BJ (cell line): ENCODE measurements at regions not wholly inside any gene's neighbourhood (a gene's known extent, or its start where the extent isn't known, plus 50 kb on each side); places are given as distances from the start of the nearest gene placed in this dataset.

Source experiments
- CTCF ChIA-PET: fragments of 350-600 bp; formaldehyde crosslinking; extraction: SDS; loops from one replicate; lab custom pipeline; 2021; ENCODE audit warnings: antibody characterized with exemption, inconsistent platforms; lab: Yijun Ruan, JAX
- POLR2A ChIA-PET: fragments of 300-600 bp; sonication (Branson Sonifier 250); formaldehyde crosslinking; extraction: SDS; loops from one replicate; lab custom pipeline; 2021; ENCODE audit warnings: antibody characterized with exemption; lab: Charles Lee
- DNase-seq: peaks from one replicate; pipeline ENCODE4 v3.0.0-alpha.2; 2011; ENCODE audit warnings: low read depth
- H3K27me3 ChIP-seq: 2 replicates; pipeline ENCODE4 v1.6.0; 2011; ENCODE audit warnings: low read length; ENCODE audit not compliant: control insufficient read depth, insufficient read depth
- H3K36me3 ChIP-seq: 2 replicates; pipeline ENCODE4 v1.5.1; 2011; ENCODE audit warnings: low read length; ENCODE audit not compliant: control insufficient read depth, insufficient read depth
- H3K4me3 ChIP-seq: 2 replicates; pipeline ENCODE4 v1.5.1; 2011; ENCODE audit warnings: low read depth, mild to moderate bottlenecking, control low read depth, low read length
- TF ChIP-seq, protein P1 (sequence below): IDR thresholded peaks from 2 replicates; pipeline ENCODE4 v1.5.1; 2011; ENCODE audit warnings: low read depth, mild to moderate bottlenecking, control low read depth, inconsistent platforms, low read length, moderate library complexity; ENCODE audit not compliant: insufficient read depth

DNA sequence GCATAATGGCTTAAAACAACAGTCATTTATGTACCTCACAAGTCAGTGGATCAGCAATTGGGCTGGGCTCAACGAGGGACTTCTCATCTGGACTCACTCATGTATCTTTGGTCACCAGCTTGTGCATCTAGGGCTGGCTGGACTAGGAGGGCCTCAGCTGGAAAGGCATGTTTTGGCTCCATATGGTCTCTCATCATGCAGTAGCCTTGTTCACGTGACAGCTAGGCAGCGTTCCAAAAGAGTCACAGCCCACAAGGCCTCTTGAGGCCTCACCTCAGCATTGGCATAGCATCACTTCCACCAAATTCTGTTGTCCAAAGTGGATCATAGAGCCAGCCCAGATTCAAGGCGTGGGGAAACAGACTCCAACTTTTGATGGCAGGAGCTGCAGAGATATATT is 110.1 kb downstream of the MAFB start:
- no peaks in the 10 kb centered on the region for H3K36me3 ChIP-seq
- TF ChIP-seq, protein P1, sequence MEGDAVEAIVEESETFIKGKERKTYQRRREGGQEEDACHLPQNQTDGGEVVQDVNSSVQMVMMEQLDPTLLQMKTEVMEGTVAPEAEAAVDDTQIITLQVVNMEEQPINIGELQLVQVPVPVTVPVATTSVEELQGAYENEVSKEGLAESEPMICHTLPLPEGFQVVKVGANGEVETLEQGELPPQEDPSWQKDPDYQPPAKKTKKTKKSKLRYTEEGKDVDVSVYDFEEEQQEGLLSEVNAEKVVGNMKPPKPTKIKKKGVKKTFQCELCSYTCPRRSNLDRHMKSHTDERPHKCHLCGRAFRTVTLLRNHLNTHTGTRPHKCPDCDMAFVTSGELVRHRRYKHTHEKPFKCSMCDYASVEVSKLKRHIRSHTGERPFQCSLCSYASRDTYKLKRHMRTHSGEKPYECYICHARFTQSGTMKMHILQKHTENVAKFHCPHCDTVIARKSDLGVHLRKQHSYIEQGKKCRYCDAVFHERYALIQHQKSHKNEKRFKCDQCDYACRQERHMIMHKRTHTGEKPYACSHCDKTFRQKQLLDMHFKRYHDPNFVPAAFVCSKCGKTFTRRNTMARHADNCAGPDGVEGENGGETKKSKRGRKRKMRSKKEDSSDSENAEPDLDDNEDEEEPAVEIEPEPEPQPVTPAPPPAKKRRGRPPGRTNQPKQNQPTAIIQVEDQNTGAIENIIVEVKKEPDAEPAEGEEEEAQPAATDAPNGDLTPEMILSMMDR: no peak
- no peak for DNase-seq
- H3K27me3 ChIP-seq: no peaks in the 10 kb centered on the region
- ChIA-PET CTCF (no interaction called here), POLR2A (no interaction called here)
- H3K4me3 ChIP-seq: no peak overlapping the region

GRCh38 chr20:40575851-40576250 is 113.2 kb downstream of the MAFB start:
- Histone ChIP-seq H3K4me3 (no peak overlapping the region), H3K27me3 (no peaks in the 10 kb centered on the region), H3K36me3 (no peaks in the 10 kb centered on the region)
- ChIA-PET POLR2A (no interaction called here), CTCF (no interaction called here)
- TF ChIP-seq, protein P1: no peak
- no peak for DNase-seq

- ChIA-PET POLR2A (no interaction called here), CTCF (no interaction called here)
- Histone ChIP-seq H3K36me3 (no peaks in the 10 kb centered on the region), H3K27me3 (no peaks in the 10 kb centered on the region), H3K4me3 (no peak overlapping the region)
- TF ChIP-seq, protein P1: no peak
- no peak for DNase-seq
Observed at GRCh38 chr20:40572251-40572650, 116.8 kb downstream of the MAFB start.

DNA sequence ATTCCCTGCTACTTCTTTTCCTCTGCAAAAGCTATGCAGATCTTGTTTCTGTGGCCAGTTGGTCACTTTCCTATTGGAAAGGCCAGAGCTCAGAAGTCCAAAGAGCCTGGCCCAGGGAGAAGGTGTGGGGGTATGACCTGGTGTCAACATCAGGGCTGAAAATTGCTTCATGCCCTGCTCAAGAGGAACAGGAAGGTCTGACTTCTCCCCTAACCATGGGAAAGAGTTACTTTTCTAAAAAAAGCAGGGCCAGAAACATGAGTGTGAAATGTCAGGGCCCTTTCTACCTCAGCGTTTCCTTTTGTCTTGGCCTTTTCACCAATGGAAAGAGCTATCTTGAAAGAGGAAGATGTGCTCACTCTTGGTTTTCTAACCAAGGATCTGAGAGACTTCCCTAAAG is 117.4 kb downstream of the MAFB start:
- DNase-seq: no peak
- CTCF ChIA-PET: no interaction called here
- TF ChIP-seq, protein P1: no peak
- Histone ChIP-seq H3K4me3 (no peak overlapping the region), H3K27me3 (no peaks in the 10 kb centered on the region), H3K36me3 (no peaks in the 10 kb centered on the region)
- POLR2A ChIA-PET: no interaction called here

DNA sequence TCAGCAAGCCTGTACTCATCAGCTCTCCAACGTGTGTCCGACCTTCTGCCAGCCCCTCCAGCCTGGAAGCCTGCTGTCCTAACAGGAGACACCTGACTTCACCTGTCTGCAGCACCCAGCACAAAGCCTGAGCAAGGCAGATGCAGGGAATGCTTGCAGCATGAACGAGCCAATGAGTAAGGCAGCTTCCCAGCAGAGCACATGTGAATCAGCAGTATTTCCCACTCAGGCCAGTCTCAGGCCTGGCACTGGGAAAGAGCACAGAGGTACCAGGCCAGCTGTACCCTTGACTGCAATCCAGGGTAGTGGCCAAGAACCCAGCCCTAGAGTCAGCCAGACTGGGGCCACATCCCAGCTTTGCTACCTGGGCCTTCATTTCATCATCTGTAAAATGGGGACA is 120.8 kb downstream of the MAFB start:
- H3K27me3 ChIP-seq: no peaks in the 10 kb centered on the region
- no peak overlapping the region for H3K4me3 ChIP-seq
- ChIA-PET CTCF (no interaction called here), POLR2A (no interaction called here)
- H3K36me3 ChIP-seq: no peaks in the 10 kb centered on the region
- TF ChIP-seq, protein P1: no peak
- DNase-seq: no peak
